Parathyroid adenoma (tissue), 2 donors: ENCODE measurements at regions not wholly inside any gene's neighbourhood (a gene's known extent, or its start where the extent isn't known, plus 50 kb on each side); places are given as distances from the start of the nearest gene placed in this dataset.

Experiments
- H2AFZ ChIP-seq: fragments of 300-600 bp; sonication (generic); one replicate; pipeline ENCODE4 v1.7.0; 2017; ENCODE audit warnings: antibody characterized with exemption, mild to moderate bottlenecking
- H3K27ac ChIP-seq: fragments of 300-600 bp; sonication (generic); one replicate; pipeline ENCODE4 v1.7.0; 2017
- H3K27me3 ChIP-seq: fragments of 300-600 bp; sonication (generic); one replicate; pipeline ENCODE4 v1.7.0; 2017; ENCODE audit warnings: low read length; ENCODE audit not compliant: control insufficient read depth, insufficient read depth
- H3K36me3 ChIP-seq: fragments of 300-600 bp; sonication (generic); one replicate; pipeline ENCODE4 v1.7.0; 2017; ENCODE audit warnings: low read length; ENCODE audit not compliant: control insufficient read depth, insufficient read depth
- H3K4me1 ChIP-seq: fragments of 300-600 bp; sonication (generic); one replicate; pipeline ENCODE4 v1.7.0; 2017; ENCODE audit warnings: control low read depth
- H3K4me2 ChIP-seq: fragments of 300-600 bp; sonication (generic); one replicate; pipeline ENCODE4 v1.7.0; 2017; ENCODE audit warnings: low read length
- H3K4me3 ChIP-seq: fragments of 300-600 bp; sonication (generic); one replicate; pipeline ENCODE4 v1.7.0; 2017; ENCODE audit warnings: low read depth, low read length
- H3K79me2 ChIP-seq: fragments of 300-600 bp; sonication (generic); one replicate; pipeline ENCODE4 v1.7.0; 2017; ENCODE audit warnings: control low read depth
- H3K9ac ChIP-seq: fragments of 300-600 bp; sonication (generic); one replicate; pipeline ENCODE4 v1.7.0; 2017; ENCODE audit warnings: mild to moderate bottlenecking
- H3K9me3 ChIP-seq: fragments of 300-600 bp; sonication (generic); one replicate; pipeline ENCODE4 v1.7.0; 2017; ENCODE audit warnings: low read length; ENCODE audit not compliant: control insufficient read depth
- TF ChIP-seq, protein P1 (sequence below): fragments of 300-600 bp; sonication (generic); IDR thresholded peaks from one replicate; pipeline ENCODE4 v1.7.0; 2017; ENCODE audit warnings: antibody characterized with exemption, mild to moderate bottlenecking
- donor health status: primary hyperparathyroidism.

DNA sequence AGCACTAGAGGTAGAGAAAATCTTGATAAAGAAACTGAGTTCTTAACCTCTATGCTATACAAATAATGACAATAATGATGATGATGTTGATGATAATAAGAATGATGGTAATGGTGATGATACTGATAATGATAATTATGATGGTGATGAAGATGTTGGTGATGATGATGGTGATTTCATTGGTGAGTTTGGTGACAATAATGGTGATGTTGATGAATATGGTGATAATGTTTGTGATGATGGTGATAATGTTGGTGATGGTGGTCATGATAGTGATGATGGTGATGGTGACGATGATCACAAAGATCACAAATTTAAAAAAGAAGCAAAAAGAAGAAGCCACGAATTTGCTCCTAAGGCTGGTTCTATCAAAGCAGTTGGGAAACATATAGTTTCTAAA lies 519.0 kb upstream of the C16orf82 start:
- no peak overlapping the region for H3K9ac ChIP-seq
- no peaks in the 10 kb centered on the region for H3K9me3 ChIP-seq
- H3K27me3 ChIP-seq = no peaks in the 10 kb centered on the region
- no peaks in the 10 kb centered on the region for H3K79me2 ChIP-seq
- H3K36me3 ChIP-seq = no peaks in the 10 kb centered on the region
- H3K4me1 ChIP-seq = no peaks in the 10 kb centered on the region
- TF ChIP-seq, protein P1, sequence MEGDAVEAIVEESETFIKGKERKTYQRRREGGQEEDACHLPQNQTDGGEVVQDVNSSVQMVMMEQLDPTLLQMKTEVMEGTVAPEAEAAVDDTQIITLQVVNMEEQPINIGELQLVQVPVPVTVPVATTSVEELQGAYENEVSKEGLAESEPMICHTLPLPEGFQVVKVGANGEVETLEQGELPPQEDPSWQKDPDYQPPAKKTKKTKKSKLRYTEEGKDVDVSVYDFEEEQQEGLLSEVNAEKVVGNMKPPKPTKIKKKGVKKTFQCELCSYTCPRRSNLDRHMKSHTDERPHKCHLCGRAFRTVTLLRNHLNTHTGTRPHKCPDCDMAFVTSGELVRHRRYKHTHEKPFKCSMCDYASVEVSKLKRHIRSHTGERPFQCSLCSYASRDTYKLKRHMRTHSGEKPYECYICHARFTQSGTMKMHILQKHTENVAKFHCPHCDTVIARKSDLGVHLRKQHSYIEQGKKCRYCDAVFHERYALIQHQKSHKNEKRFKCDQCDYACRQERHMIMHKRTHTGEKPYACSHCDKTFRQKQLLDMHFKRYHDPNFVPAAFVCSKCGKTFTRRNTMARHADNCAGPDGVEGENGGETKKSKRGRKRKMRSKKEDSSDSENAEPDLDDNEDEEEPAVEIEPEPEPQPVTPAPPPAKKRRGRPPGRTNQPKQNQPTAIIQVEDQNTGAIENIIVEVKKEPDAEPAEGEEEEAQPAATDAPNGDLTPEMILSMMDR = no peak
- no peak overlapping the region for H3K4me2 ChIP-seq
- H2AFZ ChIP-seq = no peak overlapping the region
- no peak overlapping the region for H3K4me3 ChIP-seq
- no peak overlapping the region for H3K27ac ChIP-seq

DNA sequence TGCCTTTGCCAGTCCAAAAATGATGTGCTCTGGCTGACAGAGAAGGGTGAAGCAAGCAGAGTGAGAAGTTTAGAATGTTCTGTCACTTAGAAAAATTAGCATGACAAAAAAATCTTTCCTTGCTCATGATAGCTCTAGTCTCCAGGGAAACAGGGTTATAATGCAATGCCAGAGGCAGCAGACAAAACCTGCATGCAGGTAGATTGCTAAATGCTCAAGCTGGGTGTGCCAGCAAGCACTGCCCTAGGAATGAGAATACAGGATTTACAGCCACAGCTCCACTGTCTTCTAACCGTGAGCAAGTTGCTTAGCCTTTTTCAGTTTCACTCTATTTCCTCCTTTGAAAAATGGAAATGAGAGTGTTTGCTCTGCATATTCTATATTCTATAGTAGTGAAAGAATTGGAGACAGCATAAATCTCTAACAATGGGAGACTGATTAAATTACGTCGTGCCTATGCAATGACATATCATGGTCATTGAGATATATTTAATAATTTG lies 516.6 kb upstream of the C16orf82 start:
- Histone ChIP-seq H2AFZ (no peak overlapping the region), H3K9ac (no peak overlapping the region), H3K4me3 (no peak overlapping the region), H3K27ac (no peak overlapping the region), H3K9me3 (no peaks in the 10 kb centered on the region), H3K4me1 (no peaks in the 10 kb centered on the region), H3K79me2 (no peaks in the 10 kb centered on the region), H3K4me2 (no peak overlapping the region), H3K27me3 (no peaks in the 10 kb centered on the region), H3K36me3 (no peaks in the 10 kb centered on the region)
- TF ChIP-seq, protein P1 = no peak

DNA sequence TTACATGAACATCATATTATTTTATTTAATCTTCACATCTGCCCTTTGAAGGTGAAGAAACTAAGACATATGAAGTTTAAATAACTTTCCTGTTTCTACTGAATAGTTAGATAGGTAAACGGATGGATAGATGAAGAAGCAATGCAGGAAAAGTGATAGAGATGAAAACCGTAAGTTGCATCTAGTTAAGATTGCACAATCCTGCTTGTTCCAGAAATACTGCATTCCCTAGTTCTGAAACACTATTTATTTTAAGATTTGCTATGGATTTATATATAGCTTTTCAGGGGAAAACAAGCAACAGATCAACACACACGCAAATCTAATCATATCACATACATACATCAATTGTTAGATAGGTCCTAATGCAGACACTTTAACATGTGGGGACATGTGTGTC lies 512.7 kb upstream of the C16orf82 start:
- Histone ChIP-seq H3K4me2 (no peak overlapping the region), H3K27me3 (no peaks in the 10 kb centered on the region), H2AFZ (no peak overlapping the region), H3K27ac (no peak overlapping the region), H3K9ac (no peak overlapping the region), H3K4me3 (no peak overlapping the region), H3K4me1 (no peaks in the 10 kb centered on the region), H3K79me2 (no peaks in the 10 kb centered on the region), H3K36me3 (no peaks in the 10 kb centered on the region), H3K9me3 (no peaks in the 10 kb centered on the region)
- TF ChIP-seq, protein P1 = no peak

DNA sequence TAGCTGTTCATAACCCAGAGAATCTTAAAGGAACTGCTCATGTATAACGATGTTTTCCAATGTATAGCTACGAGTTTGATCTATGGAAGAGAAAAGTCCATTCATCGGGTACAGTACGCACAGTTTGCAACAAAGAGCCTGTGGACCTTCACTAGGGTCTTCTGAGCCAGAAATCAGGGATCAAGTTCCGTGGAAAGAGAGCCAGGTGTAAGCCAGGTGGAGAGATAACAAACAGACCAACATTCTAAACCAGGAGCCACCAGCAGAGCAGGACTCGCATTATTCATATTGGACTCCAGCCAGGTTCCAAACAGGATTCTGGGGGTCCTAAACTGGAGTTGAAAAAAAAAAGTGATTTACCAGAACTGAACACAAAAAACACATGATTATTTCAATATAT lies 505.4 kb upstream of the C16orf82 start:
- Histone ChIP-seq H3K9me3 (no peaks in the 10 kb centered on the region), H3K27me3 (no peaks in the 10 kb centered on the region), H3K4me3 (no peak overlapping the region), H2AFZ (no peak overlapping the region), H3K9ac (no peak overlapping the region), H3K4me2 (no peak overlapping the region), H3K27ac (no peak overlapping the region), H3K36me3 (no peaks in the 10 kb centered on the region), H3K4me1 (no peaks in the 10 kb centered on the region), H3K79me2 (no peaks in the 10 kb centered on the region)
- TF ChIP-seq, protein P1 = no peak

DNA sequence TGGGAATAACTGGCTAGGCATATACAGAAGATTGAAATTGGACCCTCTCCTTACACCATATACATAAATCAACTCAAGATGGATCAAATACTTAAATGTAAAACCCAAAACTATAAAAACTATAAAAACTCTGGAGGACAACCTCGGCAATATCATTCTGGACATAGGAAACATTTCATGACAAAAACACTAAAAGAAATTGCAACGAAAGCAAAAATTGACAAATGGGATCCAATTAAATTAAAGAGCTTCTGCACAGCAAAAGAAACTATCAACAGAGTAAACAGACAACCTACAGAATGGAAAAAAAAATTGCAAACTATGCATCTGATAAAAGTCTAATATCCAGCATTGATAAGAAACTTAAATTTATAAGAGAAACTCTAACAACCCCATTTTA lies 503.7 kb upstream of the C16orf82 start:
- Histone ChIP-seq H3K9me3 (no peaks in the 10 kb centered on the region), H3K9ac (no peak overlapping the region), H3K36me3 (no peaks in the 10 kb centered on the region), H3K4me2 (no peak overlapping the region), H3K79me2 (no peaks in the 10 kb centered on the region), H2AFZ (no peak overlapping the region), H3K4me1 (no peaks in the 10 kb centered on the region), H3K27me3 (no peaks in the 10 kb centered on the region), H3K4me3 (no peak overlapping the region), H3K27ac (no peak overlapping the region)
- TF ChIP-seq, protein P1 = no peak
